GM18507 (cell line): ENCODE measurements at regions not wholly inside any gene's neighbourhood (a gene's known extent, or its start where the extent isn't known, plus 50 kb on each side); places are given as distances from the start of the nearest gene placed in this dataset.

Experiments
- DNase-seq: peaks from one replicate; pipeline ENCODE4 v3.0.0; 2011; ENCODE audit warnings: low read depth; ENCODE audit not compliant: insufficient read length; ENCODE audit errors: extremely low spot score
- FAIRE-seq: peaks from 2 replicates; lab custom pipeline; 2011; peaks lifted over from hg19 to GRCh38; lab: Jason Lieb, UNC

DNA sequence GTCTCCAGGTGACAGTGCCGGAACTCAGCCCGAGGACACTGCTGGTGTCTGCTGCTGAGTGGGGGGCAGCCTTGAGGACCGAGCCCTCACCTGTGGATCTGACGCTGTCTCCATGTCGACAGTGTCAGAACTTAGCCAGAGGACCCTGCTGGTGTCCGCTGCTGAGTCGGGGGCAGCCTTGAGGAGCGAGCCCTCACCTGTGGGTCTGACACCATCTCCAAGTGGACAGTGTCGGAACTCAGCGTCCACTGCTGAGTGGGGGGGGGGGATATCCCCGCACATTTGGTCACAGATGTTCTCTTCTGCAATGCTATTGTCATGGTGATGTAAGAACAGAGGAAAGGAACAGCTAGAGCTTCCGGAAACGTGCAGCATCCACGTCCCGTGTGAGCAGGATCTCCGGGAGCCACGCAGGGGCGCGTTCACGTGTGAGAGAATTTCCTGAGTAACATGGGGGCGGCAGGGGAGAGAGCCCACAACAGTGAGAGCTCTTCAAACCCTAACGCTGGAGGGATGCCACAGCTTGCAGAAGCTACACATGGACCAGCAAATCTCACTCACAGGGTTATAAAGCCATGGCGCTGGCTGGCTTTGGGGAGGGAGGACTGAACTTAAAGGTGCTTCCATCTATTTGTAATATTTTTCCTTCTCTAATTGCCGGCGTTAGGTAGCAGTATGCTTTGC is 250.7 kb upstream of the SALL3 start:
- no peak for FAIRE-seq
- no peak for DNase-seq

GRCh38 chr18:78730546-78730945 is 249.1 kb upstream of the SALL3 start:
- no peak for FAIRE-seq

DNA sequence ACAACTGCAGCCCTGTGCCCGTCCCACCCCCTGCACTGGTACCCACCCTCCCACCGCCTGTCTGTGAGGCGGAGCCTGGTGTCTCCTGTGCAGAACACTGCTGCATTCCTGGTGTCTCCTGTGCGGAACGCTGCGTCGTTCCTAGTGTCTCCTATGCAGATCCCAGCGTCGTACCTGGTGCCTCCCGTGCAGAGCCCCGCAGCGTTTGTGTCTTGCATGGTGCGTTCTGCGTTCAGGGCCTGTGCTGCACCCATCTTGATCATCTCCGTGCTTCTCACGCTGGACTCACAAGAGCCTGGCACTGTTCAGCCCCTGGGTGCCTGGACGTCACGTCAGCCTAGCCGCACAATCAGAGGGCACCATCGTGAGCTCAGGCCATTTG is 248.6 kb upstream of the SALL3 start:
- no peak for FAIRE-seq
- DNase-seq, result no peak

More at GRCh38 chr18:78730546-78730945, 249.1 kb upstream of the SALL3 start:
- DNase-seq, result no peak

DNA sequence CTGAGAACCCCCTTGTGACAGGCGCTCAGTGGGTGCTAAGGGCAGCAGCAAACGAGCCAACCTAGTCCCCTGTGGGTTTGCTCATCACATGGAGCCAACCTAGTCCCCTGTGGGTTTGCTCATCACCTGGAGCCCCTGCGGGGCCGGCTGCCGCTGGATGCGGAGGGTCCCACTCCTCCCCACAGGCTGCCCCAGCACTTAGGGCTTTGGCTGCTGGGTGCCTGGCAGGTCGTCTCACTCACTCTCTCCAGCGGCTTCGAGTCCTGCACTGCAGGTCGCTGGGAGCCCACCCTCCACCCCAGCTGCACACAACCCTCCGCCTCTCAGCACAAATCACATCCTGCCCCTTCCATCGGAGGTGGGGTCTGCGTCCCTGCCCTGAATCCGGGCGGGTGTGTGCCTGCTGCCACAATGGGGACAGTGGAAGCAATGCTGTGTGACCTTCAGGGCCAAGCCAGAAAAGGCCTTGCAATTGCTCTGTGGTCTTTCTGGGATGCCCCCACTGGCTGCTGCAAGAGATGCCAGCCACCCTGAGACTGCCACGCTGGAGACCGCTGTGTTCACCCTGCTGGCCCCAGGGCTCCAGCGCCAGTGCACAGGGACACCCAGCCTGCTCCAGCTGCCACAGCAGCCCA is 248.1 kb upstream of the SALL3 start:
- FAIRE-seq (no peak), DNase-seq (no peak)

- DNase-seq, result no peak
Measured at GRCh38 chr18:78732273-78733210, 247.1 kb upstream of the SALL3 start.

DNA sequence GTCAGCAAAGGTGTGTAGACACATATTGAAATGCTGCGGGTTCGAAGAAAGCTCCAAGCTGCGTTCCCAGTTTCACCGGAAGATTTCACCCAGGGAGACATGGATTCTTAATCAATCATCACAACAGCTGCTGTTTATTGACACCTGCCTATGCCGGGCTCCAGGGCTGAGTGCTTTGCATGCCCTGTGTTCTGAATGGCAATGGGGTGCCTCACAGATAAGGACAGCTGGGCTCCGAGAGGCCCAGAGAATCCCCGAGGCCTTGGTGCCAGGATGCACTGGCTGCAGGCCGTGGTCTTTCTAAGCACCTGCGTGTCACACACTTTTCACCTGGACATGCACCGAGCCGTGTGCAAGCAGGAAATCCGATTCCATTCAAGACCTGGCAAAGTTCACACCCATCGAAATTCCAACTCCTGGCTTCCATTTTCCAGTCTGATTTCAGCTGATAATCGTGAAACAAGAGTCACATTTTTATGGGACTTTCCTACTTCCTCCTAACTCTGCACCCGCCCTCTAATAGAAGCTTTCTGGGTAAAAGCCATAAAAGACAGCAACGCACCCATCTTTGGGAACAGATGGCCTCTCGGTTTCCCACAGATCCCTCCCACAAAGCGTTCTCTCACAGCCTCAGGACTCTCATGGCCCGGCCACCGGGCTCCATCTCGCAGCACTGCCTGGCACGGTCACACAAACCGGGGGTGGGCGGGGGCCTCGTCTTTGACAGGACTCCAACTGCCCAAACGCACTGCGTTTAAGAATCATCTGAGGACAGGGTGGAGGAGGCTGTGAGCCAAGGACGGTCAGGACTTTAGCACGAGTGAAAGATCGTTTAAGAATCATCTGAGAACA is 245.6 kb upstream of the SALL3 start:
- FAIRE-seq, result no peak
- no peak for DNase-seq

More at GRCh38 chr18:78732273-78733210, 247.1 kb upstream of the SALL3 start:
- FAIRE-seq, result no peak

DNA sequence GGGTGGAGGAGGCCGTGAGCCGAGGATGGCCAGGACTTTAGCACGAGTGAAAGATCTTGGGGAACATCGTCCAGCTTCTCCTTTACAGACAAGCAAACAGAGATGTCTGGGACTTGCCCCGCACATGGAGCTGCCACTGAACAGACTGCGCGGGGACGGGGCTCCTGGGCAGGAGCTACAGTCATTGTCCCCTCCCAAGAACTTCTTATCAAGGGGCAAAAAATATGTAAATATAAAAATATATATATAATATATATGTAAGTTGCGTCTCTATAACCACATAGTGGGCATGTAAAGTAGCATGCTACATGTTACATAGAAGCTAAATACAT is 245.0 kb upstream of the SALL3 start:
- DNase-seq (no peak), FAIRE-seq (no peak)

DNA sequence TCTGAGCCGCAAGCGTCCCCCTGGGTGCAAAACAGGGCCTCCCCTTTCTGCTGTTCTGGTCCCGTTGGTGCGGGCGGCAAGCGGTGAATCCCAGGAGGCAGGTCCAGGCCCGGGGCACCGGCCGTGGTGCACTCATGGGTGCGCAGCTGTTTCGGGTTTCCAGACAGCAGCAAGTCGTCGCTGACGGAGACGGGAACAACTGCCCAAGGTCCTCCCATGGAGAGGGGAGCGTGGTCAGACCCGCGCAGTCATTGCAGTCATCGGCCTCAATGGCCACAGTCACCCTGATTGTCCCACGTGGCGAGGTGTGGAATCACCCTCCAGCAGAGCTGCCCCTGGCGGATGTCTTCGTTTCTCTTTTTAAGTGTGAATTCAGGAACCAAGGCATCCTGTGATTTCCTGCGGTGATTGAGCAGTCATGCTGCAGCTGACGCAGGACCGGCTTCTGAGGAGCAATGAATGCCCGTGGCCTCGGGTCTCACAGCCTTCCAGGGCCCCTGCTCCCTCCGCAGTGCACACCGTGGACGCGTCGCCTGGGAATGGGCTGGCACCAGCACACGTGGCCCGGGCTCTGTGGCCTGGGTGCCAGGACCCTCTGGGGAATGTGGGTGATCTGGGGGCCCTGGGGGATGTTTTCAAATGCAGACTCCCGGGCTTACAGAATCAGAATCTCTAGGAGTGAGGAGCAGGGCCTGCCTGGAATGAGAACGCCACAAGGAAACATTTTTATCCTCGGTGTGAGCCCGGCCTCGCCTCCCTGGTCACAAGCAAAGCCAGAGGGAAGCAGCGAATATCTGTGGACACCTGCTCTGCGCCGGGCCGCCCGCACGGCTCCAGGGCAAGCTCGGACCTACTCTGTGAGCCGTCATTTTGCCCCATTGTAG is 244.2 kb upstream of the SALL3 start:
- FAIRE-seq, result no peak
- no peak for DNase-seq

GRCh38 chr18:78736015-78736690 is 243.5 kb upstream of the SALL3 start:
- no peak for DNase-seq
- no peak for FAIRE-seq

DNA sequence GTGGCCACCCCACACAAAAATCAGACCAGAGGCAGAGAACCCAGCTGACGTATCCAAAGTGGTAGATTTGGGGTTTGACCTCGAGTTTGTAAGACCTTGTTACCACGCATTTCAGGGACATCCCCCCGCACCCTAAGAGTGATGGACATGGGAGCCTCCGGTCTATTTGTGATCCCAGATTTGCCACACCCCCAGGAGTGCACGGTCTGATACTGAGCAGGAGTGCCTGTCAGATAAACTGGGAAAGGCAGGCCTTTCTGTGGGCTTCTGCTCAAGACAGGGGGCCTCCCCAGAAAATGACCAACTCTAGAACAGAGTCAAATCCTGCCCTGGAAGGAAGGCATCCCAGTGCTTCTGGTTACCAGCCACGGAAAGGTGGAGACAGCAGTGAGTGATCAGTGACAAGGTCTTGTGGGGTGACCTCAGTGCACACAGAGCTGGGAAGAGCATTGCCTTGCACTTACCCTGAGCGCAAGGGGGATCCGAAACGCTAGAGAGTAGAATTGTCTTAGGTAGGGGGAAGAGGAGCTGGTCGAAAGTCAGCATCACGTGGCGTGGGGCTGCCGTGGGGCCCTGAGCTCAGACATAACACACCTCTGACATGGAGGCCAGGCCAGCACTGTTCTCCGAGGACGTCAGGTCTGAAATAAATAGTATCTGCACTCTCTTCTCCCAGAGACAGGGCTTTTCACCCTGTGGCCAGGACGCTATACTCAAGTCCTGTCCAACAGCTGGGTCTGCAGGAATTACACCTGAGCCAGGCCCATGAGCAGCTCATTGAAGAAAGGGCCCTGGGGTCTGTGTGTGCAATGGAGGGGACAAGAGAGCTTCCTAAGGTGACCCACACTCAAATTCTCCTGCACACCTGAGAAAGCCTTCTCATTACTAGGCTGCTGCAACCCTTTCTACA is 242.4 kb upstream of the SALL3 start:
- DNase-seq (no peak), FAIRE-seq (no peak)

GRCh38 chr18:78738076-78738690 is 241.4 kb upstream of the SALL3 start:
- no peak for DNase-seq
- FAIRE-seq, result no peak

GRCh38 chr18:78739115-78739514 is 240.5 kb upstream of the SALL3 start:
- FAIRE-seq (no peak), DNase-seq (no peak)

- FAIRE-seq, result no peak
- DNase-seq, result no peak
Measured at GRCh38 chr18:78739882-78740677, 239.5 kb upstream of the SALL3 start.

DNA sequence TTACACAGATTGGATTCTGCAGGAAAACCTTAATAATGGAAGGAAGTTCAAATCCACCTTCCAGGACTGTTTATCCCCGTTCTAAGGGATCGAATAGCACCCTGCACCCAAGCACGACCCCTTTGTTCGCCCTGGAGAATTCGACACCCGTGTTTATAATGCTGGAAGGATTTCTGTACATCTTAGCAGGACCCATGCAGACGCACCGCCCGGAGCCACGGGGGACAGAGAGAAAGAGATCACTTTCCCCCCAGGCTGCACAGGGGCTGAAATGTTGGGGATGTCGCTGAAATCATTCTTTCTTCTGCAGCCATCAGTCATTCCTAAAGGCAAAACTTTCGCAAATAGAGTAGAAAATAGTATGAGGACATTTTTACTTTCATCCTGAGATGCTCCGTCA is 238.7 kb upstream of the SALL3 start:
- no peak for DNase-seq
- FAIRE-seq, result no peak

GRCh38 chr18:78741381-78742217 is 238.0 kb upstream of the SALL3 start:
- FAIRE-seq (no peak), DNase-seq (no peak)
